ENCODE measurements at regions not wholly inside any gene's neighbourhood (a gene's known extent, or its start where the extent isn't known, plus 50 kb on each side); places are given as distances from the start of the nearest gene placed in this dataset.
A peak's percentile ranks its signal among the peaks of the same experiment; 100 is the strongest.

DNA sequence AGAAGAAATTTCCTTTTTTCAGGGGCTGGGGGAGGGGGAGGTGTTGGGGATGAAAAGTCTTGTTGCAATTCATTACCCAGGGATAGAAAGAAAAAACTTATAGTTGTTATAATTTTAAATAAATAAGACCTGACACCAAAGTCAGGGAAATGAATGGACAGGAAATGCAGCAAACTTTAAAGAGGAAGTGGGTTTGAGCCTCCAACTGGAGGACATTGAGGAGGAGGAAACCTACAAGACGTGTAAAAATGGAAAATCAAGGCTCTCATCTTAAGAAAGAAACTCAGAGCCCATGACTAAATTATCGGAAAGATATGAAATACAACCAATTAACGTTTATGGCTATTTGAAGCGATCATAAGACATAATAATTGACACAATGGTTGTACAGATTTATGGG is 54.4 kb downstream of the NIBAN1 start:
- no peak for DNase-seq

DNA sequence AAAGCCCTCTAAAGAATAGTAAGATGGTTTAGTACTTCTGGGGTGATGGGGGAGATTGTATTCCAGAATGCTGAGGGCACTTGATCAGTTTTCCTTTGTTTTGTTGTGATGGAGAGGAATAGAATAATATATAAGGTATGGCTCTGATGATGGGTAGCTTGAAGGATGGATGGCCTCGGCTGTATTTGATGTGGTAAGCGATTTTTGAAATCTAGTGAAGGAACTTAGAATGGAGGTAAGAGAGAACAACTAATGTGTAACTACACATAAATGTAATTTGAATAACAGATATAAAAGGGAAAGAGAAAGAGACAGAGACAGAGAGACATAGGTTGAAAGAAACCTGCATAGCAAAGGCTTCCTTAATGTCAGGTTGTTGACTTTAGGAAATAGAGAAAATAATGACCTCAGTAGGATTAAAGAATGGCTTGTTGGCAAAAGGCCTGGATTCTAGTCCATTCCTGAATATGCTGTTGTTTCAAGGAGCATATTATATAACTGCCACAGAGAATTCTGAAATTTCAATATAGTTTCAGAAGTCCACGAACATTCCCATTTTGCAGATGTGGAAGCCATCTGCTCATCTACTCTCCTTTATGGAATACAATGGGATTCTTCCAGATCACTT is 58.7 kb downstream of the NIBAN1 start:
- DNase-seq = no peak

DNA sequence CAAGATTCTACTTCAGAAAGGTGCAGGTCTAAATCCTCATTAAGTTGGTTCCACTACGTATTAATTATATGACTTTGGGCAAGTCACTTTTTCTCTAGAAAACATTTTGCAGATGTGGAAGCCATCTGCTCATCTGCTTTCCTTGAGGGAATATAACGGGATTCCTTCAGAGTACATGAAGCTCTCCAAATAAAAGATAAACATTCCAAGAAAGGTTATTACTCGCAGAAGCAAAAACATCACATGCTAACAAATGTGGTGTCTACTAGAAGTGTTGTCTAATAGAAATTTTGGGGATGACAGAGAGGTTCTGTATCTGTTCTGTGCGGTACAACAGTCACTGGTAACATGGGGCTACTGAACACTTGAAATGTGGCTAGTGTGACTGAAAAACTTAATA is 60.2 kb downstream of the NIBAN1 start:
- no peak for DNase-seq

DNA sequence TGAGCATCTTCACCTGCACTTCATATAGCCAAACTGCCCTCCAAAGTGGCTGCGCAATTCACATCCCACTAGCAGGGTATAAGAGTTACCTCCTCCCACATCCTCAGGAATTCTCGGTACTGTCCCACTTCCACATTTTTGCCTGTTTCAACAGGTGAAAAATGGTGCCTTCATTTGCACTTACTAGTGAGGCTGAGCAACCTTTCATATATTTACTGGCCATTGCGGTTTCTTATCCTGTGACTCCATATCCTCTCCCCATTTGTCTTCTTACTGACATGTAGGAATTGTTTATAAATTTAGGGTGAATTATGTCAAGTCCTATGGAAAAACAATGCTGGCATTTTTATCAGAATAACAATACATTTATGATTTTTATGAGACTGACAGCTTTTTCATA is 61.9 kb downstream of the NIBAN1 start:
- no peak for DNase-seq

DNA sequence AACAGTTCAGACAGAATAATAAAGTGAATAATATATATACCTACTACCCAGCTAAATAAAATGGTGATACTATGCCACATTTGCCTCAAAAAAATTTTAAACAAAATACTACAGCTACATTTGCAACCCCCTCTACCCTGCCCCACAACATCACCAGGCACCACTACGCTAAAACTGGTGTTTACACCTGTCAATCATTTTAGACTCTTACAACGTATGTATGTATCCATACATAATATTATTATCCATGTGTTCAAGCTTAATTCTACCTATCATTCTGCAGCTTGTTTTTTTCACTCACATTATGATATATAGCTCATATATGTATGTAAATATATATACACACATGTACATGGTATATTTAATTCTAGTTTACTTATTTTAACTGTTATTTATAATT is 62.5 kb downstream of the NIBAN1 start:
- no peak for DNase-seq

DNA sequence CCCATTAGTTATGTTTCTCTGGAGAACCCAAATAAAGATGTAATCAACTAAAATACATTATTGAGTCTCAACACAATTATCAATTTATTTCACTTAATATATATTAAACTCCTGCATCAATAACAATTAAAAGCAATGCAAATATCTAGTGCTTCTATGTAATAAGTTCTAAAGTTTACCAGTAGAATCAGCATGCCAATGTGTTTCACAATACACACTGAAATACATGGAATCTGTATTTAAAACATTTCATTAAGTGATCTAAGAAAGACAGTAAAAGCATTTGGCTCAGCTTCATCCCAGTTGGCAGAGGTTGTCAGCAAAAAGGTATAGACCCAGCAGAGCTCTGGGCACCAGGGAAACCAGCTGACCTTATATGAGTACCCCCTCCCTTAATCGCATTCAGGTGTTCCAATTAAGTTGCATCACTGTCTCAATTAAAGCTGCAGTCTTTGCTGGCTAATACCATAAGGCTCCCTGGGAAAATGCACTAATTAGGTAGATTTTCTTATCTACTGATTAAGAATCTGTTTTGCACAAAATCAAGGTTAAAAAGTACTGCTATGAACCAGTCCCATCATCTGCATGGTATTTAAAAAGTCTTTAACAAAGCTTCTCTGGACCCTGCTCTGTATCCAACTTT is 63.1 kb downstream of the NIBAN1 start:
- no peak for DNase-seq

DNA sequence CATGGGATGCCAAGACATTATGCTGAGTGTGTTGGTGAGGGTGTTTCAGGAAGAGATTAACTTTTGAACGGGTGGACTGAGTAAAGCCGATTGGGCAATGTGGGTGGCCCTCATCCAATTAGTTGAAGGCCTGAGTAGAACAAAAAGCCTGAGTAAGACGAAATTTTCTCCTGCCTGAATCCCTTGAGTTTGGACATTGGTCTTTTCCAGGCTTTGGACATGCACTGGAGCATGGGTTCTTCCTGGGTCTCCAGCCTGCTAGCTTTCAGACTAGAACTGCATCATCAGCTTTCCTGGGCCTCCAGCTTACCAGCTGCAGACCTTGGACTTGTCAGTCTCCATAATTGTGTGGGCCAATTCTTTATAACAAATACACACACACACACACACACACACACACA is 63.6 kb downstream of the NIBAN1 start:
- no peak for DNase-seq

DNA sequence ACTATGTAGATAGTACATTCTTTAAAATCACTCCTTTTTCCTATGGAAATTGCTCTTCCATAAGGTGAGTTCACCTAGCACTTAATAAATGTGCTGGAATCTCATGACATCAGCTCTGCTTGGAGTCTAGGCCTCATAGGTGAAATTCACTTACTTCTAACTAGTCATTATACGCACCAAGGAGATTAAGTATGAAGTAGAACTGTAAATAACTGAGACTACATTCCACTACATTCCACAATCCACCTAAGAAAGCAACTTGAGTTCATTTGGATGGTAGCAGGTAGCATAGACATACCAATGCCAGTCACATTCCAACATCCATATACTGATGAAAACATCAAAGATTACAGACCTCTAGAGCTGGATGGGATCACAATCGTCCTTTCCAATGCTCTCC is 64.3 kb downstream of the NIBAN1 start:
- DNase-seq = no peak

DNA sequence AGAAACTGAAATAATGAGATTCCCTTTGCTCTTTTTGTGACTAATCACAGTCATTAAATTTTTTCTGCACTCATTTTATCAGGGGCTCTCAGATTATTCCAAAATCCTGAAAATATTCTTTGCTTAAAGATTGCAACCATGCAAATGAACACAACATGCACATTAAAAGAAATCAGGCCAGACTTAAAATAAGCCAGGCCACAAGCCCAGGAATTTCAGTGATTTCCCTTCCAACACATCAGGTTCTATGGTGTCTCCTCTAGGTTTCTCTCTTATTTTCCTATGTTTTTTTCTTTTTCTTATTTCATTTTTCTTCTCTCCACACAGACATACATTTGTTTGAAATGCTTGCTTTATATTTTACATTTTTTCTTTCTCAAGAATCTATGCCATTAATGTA is 65.3 kb downstream of the NIBAN1 start:
- DNase-seq = no peak

DNA sequence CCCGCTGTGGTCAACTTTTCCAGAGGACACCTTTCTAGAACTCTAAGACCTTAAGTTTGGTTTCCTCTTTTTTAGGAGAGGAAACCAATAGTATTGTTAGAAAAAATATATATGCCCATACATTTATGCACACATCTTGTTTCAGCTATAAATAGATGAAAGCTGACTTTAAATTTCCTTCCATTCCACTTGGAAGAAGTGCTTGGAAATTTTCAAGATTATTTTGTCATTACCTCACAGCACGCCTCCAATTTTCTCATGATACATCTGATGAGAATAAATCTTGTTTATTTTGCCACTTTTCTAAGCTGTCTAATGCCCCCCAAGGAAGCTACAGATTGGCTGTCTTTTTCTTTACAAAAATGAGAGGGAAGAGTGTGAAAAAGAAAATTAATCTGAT is 65.8 kb downstream of the NIBAN1 start:
- DNase-seq = no peak

DNA sequence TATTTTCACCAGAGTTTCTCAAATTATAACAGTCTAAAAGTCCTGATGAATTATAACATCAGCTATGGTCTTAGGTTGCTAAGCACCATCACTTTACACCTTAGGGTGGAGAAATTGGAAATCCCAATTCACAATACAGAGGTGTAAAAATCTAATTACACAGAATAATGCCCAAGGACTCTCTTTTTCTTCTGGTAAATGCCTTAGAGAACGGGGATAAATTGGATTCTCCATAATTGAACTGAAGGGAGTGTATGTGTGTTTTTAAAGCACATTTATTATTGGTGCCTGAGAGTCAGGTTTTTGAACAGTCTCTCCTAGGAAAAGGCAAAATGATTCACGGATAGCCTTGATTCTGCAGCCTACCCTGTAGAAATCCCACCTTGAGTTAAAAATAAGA is 66.8 kb downstream of the NIBAN1 start:
- no peak for DNase-seq

DNA sequence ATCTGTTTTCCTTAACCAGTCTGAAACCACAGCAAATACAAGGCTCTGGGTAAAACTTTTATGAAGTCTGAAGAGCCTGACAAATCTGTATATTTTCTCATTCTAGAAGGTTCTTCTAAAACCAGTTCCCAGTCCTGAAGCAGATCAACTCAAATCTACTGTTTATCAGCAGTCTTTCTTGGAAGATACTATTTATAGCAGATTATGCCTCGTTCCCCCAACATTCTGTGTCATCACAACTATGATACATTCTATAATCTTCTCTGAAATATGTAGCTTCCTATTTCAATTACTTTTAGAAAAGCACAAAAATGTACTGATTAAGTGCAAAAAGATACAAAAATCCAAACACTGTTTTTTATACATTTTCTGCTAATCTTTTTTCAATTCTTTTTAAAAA is 67.5 kb downstream of the NIBAN1 start:
- no peak for DNase-seq

DNA sequence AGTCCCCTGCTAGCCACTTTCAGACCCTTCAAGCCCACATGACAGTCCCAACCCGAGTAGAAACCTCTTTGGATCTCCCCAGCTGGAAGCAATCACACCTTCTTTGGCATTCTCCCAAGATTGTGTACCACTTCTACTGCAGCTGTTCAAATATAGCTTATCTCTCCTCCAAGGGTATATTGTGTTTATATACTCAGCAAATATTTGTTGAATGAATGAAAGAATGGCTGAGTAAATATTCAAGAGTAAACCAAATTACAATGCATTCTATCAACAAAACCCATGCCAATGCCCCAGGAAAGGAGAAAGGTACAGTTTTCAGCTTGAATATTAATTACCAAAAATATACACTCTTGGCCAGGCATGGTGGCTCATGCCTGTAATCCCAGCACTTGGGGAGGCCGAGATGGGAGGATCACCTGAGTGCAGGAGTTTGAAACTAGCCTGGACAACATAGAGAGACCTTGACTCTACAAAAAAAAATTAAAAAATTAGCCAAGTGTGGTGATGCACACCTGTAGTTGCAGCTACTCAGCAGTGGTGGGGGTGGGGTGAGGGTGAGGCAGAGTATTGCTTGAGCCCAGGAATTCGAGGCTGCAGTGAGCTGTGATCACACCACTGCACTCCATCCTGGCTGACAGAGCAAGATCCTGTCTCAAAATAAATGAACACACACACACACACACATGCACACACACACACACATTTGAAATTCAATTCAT is 68.5 kb downstream of the NIBAN1 start:
- no peak for DNase-seq

DNA sequence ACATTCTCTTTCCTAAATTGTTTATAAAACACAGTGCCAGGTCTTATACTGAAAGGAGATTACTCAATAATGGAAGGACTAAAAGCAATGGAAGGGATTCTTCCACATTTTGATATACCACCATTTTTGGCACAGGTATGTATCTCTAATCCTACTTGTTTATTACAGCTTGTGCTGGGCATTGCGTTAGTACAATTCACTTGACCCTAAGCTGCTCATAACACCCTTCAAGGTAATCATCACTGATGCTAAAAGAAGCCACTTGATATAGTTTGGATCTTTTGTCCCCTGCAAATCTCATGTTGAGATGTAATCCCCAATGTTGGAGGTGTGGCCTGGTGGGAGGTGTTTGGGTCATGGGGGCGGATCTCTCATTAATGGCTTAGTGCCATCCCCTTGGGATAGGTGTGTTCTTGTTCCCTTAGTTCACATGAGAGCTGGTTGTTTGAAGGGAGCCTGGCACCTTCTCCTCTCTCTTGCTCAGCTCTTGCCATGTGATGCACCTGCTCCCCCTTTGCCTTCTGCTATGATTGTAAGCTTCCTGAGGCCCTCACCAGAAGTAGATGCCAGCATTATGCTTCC is 71.1 kb downstream of the NIBAN1 start:
- DNase-seq = no peak

DNA sequence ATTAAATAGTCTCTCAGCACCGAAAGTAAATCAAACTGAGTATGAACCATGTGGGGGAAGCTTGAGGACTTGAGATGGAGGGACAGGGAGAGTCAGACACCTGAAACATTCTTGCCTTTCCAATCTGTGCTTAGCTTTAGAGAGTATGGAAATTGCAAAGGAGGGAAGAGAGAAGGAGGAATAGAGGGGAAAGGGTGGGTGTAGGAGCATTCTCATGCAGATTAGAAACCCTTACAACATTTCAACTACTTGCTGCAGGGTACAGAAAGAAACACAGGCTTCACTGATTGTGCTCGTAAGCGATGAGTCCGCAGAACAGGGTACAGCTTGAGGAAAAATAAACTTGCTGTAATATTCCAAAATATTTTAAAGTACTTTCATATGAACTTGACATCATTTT is 73.8 kb downstream of the NIBAN1 start:
- DNase-seq = no peak

DNA sequence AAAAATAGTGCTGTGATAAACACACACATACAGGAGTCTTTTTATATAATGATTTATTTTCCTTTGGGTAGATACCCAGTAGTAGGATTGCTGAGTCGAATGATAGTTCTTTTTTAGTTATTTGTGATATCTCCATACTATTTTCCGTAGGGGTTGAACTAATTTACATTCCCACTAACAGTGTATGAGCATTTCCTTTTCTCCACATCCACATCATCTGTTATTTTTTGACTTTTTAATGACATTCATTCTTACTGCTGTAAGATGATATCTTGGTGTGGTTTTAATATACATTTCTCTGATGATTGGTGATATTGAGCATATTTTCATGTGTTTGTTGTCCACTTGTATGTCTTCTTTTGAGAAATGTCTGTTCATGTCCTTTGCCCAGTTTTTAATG is 78.3 kb downstream of the NIBAN1 start:
- no peak for DNase-seq

DNA sequence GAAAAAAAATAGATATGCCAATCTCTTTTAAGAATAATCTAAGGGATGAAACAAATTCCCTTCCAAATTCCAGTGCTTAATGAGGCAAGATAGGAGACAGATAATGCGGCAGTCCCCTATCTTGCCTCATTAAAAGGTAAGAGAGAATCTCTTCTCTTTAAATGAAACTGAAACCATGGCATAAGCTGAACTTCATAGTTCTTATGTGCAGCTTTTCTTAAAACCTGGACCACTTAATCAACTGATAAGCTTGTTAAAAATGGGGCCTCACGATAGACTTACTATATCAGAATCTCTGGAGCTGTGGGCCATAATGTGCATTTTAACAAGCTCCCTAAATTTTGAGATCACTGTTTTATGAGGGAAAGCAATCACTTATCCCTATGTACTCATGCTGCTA is 79.2 kb downstream of the NIBAN1 start:
- no peak for DNase-seq

DNA sequence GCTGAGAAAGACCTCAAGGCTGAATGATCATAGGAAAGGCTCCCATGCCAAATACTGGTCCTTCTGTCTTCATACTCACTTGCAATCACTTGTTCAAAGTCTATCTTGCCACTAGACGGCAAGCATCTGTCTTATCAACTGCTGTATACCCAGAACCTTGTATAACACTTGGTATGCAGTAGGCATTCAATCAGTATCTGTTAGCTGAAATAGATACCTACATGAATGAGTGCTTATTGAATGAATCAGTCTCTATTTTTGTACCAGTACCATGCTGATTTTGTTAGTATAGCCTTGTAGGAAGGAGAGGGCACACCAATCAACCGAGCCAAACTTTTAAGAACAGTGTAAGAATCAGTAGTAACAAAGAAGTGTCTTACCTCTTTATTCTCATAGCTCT is 80.6 kb downstream of the NIBAN1 start:
- no peak for DNase-seq

DNA sequence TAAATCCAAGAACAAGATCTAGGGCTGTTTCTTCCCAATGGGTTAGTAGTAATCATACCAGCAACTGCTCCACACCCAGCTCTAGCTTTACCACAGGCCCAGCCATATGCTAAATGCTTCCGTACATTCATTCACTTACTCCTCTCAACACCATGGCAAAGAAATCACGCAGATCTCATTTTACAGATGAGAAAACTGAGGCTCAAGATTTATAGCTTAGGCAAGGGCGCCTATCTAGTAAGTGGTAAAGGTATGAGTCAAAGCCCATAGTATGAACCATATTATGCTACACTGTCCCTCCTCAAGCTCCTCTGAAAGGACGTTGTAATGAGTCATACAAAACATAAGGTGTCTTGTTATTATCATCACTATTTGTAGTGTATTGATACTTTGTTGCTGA is 82.2 kb downstream of the NIBAN1 start:
- DNase-seq = no peak

DNA sequence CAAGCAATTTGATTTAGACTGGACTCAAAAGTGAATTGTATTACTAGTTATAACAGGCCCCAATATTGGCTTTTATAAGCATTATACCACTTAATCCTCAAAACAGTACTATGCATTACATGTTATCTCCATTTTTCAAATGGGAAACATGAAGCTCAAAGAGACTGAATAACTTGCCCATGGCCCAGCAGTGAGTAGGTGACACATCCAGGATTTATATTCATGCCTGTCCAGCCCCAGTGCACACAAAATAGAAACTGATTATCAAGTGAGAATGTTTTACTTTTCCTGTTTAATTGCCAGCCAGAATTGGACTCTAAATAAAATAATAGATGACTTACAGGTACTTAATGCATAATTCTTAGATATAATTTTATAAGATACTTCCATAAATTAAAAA is 82.9 kb downstream of the NIBAN1 start:
- no peak for DNase-seq

DNA sequence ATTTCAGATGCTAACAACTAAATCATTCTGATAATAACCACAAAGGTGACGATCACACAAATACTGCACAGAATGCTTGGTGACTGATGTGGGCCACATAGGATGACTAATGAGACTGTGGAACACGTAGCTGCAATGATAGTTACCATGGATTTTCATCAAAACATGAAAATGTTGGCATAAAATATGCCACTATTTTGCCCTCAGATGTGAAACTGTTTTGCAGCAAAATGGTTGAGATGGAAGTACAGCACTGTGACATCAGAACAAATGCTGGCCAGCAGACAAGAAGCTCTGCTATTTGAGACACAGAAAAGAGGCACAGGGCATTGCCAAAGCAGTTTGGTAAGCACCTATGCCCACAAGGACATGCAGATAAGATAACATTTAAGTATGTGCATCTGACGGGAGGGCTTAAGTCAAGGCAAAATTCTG is 83.8 kb downstream of the NIBAN1 start:
- no peak for DNase-seq

DNA sequence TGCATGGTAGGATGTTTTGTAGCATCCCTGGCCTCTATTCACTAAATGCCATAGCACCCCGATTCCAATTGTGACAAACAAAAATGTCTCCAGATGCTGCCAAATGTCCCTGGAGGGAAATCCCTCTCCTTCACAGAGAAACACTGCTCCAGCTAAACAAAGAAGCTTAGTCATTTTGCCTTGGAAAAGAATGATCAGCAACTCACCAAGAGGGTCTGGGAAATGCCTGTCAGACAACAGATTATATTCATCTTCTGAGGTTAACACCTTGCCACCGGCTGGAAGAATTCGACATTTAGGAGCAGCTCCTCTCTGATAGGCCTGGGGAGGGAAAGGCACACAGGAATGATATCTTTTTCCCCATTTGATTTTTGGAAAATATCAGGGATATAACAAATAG is 84.4 kb downstream of the NIBAN1 start:
- DNase-seq = no peak

DNA sequence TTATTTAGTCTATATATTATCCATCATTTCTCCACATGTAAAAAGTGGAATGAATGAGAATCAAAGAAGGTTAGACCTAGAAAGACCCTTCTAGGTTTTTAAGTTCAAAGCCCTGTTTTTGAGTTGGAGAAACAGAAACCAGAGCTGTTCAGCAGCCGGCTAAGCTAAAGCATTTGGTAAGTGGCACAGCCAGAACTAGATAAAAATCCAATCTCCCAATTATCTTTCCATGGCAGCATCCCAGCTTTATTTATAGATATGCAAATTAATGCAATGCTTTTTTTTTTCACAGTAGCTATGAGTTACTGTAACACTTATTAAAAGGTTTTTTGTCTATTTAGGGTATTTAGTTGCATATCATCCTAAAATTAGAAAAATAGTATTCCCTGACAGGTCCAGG is 85.1 kb downstream of the NIBAN1 start:
- DNase-seq = peak in 1 of 51 donors; percentile 21

Measured in hypothalamus (tissue), 51 donors.